CD4-positive, alpha-beta T cell (primary cell): ENCODE measurements at regions not wholly inside any gene's neighbourhood (a gene's known extent, or its start where the extent isn't known, plus 50 kb on each side); places are given as distances from the start of the nearest gene placed in this dataset.

Experiments
- ATAC-seq: fragments of 200-7000 bp; cut with Tn5 transposase; one replicate; pipeline ENCODE4 v1.10.0; 2022; ENCODE audit warnings: mild to moderate bottlenecking; ENCODE audit not compliant: poor library complexity
- CTCF ChIA-PET: fragments of 350-600 bp; sonication (Branson Sonifier 250); formaldehyde crosslinking; loops from one replicate; lab custom pipeline; 2021; ENCODE audit warnings: antibody characterized with exemption, inconsistent platforms; lab: Charles Lee
- POLR2A ChIA-PET: fragments of 350-600 bp; sonication (Branson Sonifier 250); formaldehyde crosslinking; loops from one replicate; lab custom pipeline; 2021; ENCODE audit warnings: antibody characterized with exemption, inconsistent platforms; lab: Charles Lee
- DNase-seq, 14 experiments: peaks; one replicate each; pipeline ENCODE4 v3.0.0-alpha.2; 2013 to 2020; ENCODE audit warnings: mixed read lengths in 2 of 14
- H3K27ac ChIP-seq, 2 donors: one replicate each; pipeline versions ENCODE4 v1.5.1 to v1.7.0; 2013; ENCODE audit warnings: low read length in 2 of 2, low read depth in 1 of 2, mild to moderate bottlenecking in 1 of 2
- H3K27me3 ChIP-seq, 2 experiments: 1 replicate in 1 of 2; 2 replicates in 1 of 2; pipeline versions ENCODE4 v1.6.1 to v1.7.0; 2013; ENCODE audit warnings: low read length in 2 of 2, control low read depth in 1 of 2, mild to moderate bottlenecking in 1 of 2, moderate library complexity in 1 of 2; ENCODE audit not compliant: insufficient read depth in 2 of 2, control insufficient read depth in 1 of 2
- H3K36me3 ChIP-seq: one replicate; pipeline ENCODE4 v1.6.1; 2013; ENCODE audit warnings: low read length, control low read depth; ENCODE audit not compliant: insufficient read depth
- H3K4me1 ChIP-seq: one replicate; pipeline ENCODE4 v1.6.1; 2013; ENCODE audit warnings: low read length, control low read depth; ENCODE audit not compliant: insufficient read depth
- H3K4me3 ChIP-seq: one replicate; pipeline ENCODE4 v1.5.1; 2013; ENCODE audit warnings: mild to moderate bottlenecking, low read length, moderate library complexity
- H3K9me3 ChIP-seq, 2 experiments: 1 replicate in 1 of 2; 2 replicates in 1 of 2; pipeline versions ENCODE4 v1.6.1 to v1.7.0; 2013; ENCODE audit warnings: low read length in 2 of 2, mild to moderate bottlenecking in 2 of 2, control low read depth in 1 of 2, moderate library complexity in 1 of 2; ENCODE audit not compliant: control insufficient read depth in 1 of 2, insufficient read depth in 1 of 2
- H3K27ac Mint-ChIP-seq: one replicate; pipeline ENCODE4 v1.8.0; 2020; ENCODE audit warnings: mixed read lengths
- H3K27me3 Mint-ChIP-seq: one replicate; pipeline ENCODE4 v1.8.0; 2021; ENCODE audit warnings: mixed read lengths
- H3K36me3 Mint-ChIP-seq: one replicate; pipeline ENCODE4 v1.8.0; 2021; ENCODE audit warnings: low read depth, mixed read lengths
- H3K4me1 Mint-ChIP-seq: one replicate; pipeline ENCODE4 v1.8.0; 2021; ENCODE audit warnings: low read depth, mixed read lengths
- H3K4me3 Mint-ChIP-seq: one replicate; pipeline ENCODE4 v1.8.0; 2020; ENCODE audit warnings: mild to moderate bottlenecking, mixed read lengths
- H3K9me3 Mint-ChIP-seq: one replicate; pipeline ENCODE4 v1.8.0; 2020; ENCODE audit warnings: mixed read lengths
- intact Hi-C, 2 experiments: fragments of 100-400 bp; cut with DNase I in 1 of 2; cut with micrococcal nuclease in 1 of 2; formaldehyde crosslinking; loops; one replicate each; pipeline versions ENCODE4 v1.15.1 to v1.9.0; 2023 to 2025; cut with DNase I, micrococcal nuclease
- TF ChIP-seq, protein P1 (sequence below): fragments of 200-600 bp; IDR thresholded peaks from one replicate; pipeline ENCODE4 v1.8.0; 2022; ENCODE audit warnings: antibody characterized with exemption, mild to moderate bottlenecking

DNA sequence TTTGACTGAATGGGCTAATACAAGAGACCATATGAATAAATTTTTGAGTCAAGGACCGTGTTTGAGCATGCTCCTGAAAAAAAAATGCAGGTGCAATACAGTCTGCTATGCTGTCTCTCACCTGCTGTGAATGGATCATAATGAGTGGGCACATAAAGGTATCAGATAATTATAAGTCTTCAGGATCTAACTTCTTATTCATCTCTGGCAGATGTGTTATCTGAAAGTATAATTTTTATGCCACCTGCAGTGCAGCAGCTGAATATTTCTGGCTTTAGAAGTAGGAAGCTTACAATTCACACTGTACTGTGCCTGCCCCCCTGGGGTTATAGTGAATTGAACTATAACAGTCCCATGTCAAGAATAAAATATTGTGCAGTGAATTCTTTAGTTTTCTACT lies 333.3 kb downstream of the MRPL39 start:
- TF ChIP-seq, protein P1, sequence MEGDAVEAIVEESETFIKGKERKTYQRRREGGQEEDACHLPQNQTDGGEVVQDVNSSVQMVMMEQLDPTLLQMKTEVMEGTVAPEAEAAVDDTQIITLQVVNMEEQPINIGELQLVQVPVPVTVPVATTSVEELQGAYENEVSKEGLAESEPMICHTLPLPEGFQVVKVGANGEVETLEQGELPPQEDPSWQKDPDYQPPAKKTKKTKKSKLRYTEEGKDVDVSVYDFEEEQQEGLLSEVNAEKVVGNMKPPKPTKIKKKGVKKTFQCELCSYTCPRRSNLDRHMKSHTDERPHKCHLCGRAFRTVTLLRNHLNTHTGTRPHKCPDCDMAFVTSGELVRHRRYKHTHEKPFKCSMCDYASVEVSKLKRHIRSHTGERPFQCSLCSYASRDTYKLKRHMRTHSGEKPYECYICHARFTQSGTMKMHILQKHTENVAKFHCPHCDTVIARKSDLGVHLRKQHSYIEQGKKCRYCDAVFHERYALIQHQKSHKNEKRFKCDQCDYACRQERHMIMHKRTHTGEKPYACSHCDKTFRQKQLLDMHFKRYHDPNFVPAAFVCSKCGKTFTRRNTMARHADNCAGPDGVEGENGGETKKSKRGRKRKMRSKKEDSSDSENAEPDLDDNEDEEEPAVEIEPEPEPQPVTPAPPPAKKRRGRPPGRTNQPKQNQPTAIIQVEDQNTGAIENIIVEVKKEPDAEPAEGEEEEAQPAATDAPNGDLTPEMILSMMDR, result no peak
- peaks cover 0 to 3% of the 10 kb centered on the region in 2 experiments for H3K27me3 ChIP-seq
- ChIA-PET POLR2A (no interaction called here), CTCF (no interaction called here)
- H3K4me1 ChIP-seq, result no peaks in the 10 kb centered on the region
- Mint-ChIP-seq H3K27ac (no peak overlapping the region), H3K4me3 (no peak overlapping the region), H3K4me1 (no peaks in the 10 kb centered on the region), H3K27me3 (no peaks in the 10 kb centered on the region), H3K36me3 (no peaks in the 10 kb centered on the region), H3K9me3 (peaks cover 3% of the 10 kb centered on the region)
- DNase-seq (no peak), ATAC-seq (no peak)
- no peaks in the 10 kb centered on the region for H3K9me3 ChIP-seq
- intact Hi-C loops, result no loop called here
- H3K4me3 ChIP-seq, result no peak overlapping the region
- H3K36me3 ChIP-seq, result no peaks in the 10 kb centered on the region
- no peak overlapping the region for H3K27ac ChIP-seq

DNA sequence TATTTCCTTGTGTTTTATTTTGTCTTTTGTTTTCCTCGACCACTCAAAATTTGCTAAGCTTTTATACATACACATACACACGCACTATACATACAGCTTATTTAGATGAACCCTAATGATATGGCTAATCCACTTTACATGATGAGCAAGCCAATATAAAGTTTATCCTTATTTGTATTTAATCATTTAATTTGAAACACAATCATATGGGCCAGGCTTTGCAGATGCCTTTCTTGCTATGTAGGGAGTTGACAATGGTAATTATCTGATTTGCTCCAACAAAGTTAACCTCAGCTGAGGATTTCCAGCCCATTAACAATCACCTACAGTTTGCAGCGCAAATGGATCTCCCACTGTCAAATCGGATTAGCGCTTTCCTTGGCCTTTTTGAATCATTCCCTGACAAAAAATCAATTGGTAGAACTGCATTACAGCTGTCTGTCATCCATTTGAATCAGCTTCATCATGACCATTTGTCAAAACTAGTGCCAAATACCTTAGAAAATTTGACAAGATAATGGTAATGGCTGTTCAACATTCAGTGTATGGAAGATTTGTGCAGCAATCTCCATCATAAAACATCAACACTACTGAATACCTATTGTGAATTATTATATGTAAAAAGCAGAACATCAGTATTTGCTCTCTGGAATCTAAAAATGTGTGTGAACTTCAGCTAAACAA lies 352.6 kb downstream of the MRPL39 start:
- Mint-ChIP-seq H3K27me3 (no peaks in the 10 kb centered on the region), H3K4me1 (no peaks in the 10 kb centered on the region), H3K9me3 (no peaks in the 10 kb centered on the region), H3K36me3 (no peaks in the 10 kb centered on the region), H3K4me3 (no peak overlapping the region), H3K27ac (no peak overlapping the region)
- no peaks in the 10 kb centered on the region for H3K4me1 ChIP-seq
- H3K4me3 ChIP-seq, result no peak overlapping the region
- no peaks in the 10 kb centered on the region for H3K36me3 ChIP-seq
- H3K27ac ChIP-seq, result no peak overlapping the region
- intact Hi-C loops, result no loop called here
- no peak for ATAC-seq
- CTCF ChIA-PET, result no interaction called here
- POLR2A ChIA-PET, result no interaction called here
- DNase-seq, result no peak
- no peaks in the 10 kb centered on the region for H3K27me3 ChIP-seq
- TF ChIP-seq, protein P1, result no peak
- H3K9me3 ChIP-seq, result no peaks in the 10 kb centered on the region

DNA sequence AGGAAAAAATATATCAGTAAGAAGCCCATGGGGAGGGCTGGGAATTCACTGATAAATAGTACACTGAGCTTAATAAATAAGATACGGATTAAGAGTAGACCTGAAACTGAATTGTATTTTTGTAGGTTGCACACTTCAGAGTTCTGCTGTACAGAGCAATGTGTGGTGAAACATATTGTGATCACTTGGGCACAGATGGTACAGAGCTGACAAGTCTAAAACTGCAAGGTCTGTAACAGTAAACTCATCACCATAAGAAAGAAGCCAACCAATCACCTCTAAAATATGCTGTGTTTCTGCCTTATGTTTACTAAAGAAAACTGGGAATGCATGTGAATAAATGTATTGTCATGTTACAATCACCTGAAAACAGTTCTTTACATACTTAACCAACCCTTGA lies 360.7 kb downstream of the MRPL39 start:
- Mint-ChIP-seq H3K27me3 (no peaks in the 10 kb centered on the region), H3K9me3 (no peaks in the 10 kb centered on the region), H3K36me3 (no peaks in the 10 kb centered on the region), H3K4me1 (no peaks in the 10 kb centered on the region), H3K27ac (no peak overlapping the region), H3K4me3 (no peak overlapping the region)
- no peak for ATAC-seq
- H3K4me3 ChIP-seq, result no peak overlapping the region
- ChIA-PET CTCF (no interaction called here), POLR2A (no interaction called here)
- DNase-seq, result no peak
- H3K27me3 ChIP-seq, result no peaks in the 10 kb centered on the region
- H3K36me3 ChIP-seq, result no peaks in the 10 kb centered on the region
- no peaks in the 10 kb centered on the region for H3K4me1 ChIP-seq
- no peaks in the 10 kb centered on the region for H3K9me3 ChIP-seq
- no peak overlapping the region for H3K27ac ChIP-seq
- intact Hi-C loops, result no loop called here
- TF ChIP-seq, protein P1, result no peak
